ENCODE measurements at regions not wholly inside any gene's neighbourhood (a gene's known extent, or its start where the extent isn't known, plus 50 kb on each side); places are given as distances from the start of the nearest gene placed in this dataset.

- no peak for TF ChIP-seq CTCF (IDR thresholded peaks at IDR 0.05)
- TF ChIP-seq POLR2A (IDR thresholded peaks at IDR 0.05): no peak
These were observed 56.2 kb upstream of the HS6ST1 start for GRCh38 chr2:128374711-128375413.

All from Peyer's patch (tissue), 4 donors.